ENCODE measurements at regions not wholly inside any gene's neighbourhood (a gene's known extent, or its start where the extent isn't known, plus 50 kb on each side); places are given as distances from the start of the nearest gene placed in this dataset.
"Not testable (repeated sequence)": the region's sequence is repeated elsewhere in the genome, so short reads cannot be mapped to it uniquely, and the experiment has no call there.

- no peak overlapping the region for H3K4me3 ChIP-seq
- peaks cover 29% of the 10 kb centered on the region for H3K4me1 ChIP-seq
- H3K36me3 ChIP-seq = peaks cover 18% of the 10 kb centered on the region; the same call in 1 of the 2 replicates
- no peaks in the 10 kb centered on the region for H3K9me3 ChIP-seq
- H3K9ac ChIP-seq = no peak overlapping the region
- no peaks in the 10 kb centered on the region for H3K27me3 ChIP-seq
- H3K4me2 ChIP-seq = no peak overlapping the region
- H4K20me1 ChIP-seq = peaks cover 15% of the 10 kb centered on the region; the same call in 1 of the 2 replicates
- H3K27ac ChIP-seq = no peak overlapping the region
- TF ChIP-seq Cebpa-rat (IDR thresholded peaks at IDR 0.05) = no peak
These were observed 67.9 kb upstream of the ANTXRL start for GRCh38 chr10:46218921-46219320.

- H3K9me3 ChIP-seq, H3K27me3 ChIP-seq, H3K9ac ChIP-seq, H3K4me3 ChIP-seq: not testable (repeated sequence)
- peaks cover 29% of the 10 kb centered on the region for H3K4me1 ChIP-seq
- peaks cover 24% of the 10 kb centered on the region; the same call in 1 of the 2 replicates for H3K36me3 ChIP-seq
- peaks cover 15% of the 10 kb centered on the region; the same call in 1 of the 2 replicates for H4K20me1 ChIP-seq
- H3K4me2 ChIP-seq = peak overlapping the region; percentile 43
- 0 out of 2 replicates have a peak overlapping the region, but pooled peaks have one; percentile 6 for H3K27ac ChIP-seq
These were observed 67.3 kb upstream of the ANTXRL start for GRCh38 chr10:46219431-46219990.

GRCh38 chr10:46220187-46220586 is 66.6 kb upstream of the ANTXRL start:
- Histone ChIP-seq H3K9ac (no peak overlapping the region), H4K20me1 (peaks cover 15% of the 10 kb centered on the region; the same call in 1 of the 2 replicates), H3K4me3 (no peak overlapping the region), H3K36me3 (peaks cover 24% of the 10 kb centered on the region; the same call in 1 of the 2 replicates), H3K27ac (no peak overlapping the region), H3K9me3 (no peaks in the 10 kb centered on the region), H3K27me3 (no peaks in the 10 kb centered on the region), H3K4me1 (peaks cover 29% of the 10 kb centered on the region), H3K4me2 (peak overlapping the region; percentile 43)
- TF ChIP-seq Cebpa-rat (IDR thresholded peaks at IDR 0.05) = no peak

GRCh38 chr10:46220872-46221538 is 65.8 kb upstream of the ANTXRL start:
- Histone ChIP-seq H3K4me3 (no peak overlapping the region), H3K36me3 (peaks cover 24% of the 10 kb centered on the region; the same call in 1 of the 2 replicates), H4K20me1 (peaks cover 15% of the 10 kb centered on the region; the same call in 1 of the 2 replicates), H3K4me2 (no peak overlapping the region), H3K27ac (no peak overlapping the region), H3K27me3 (no peaks in the 10 kb centered on the region), H3K9me3 (no peaks in the 10 kb centered on the region), H3K4me1 (peaks cover 25% of the 10 kb centered on the region), H3K9ac (no peak overlapping the region)
- no peak for TF ChIP-seq Cebpa-rat (IDR thresholded peaks at IDR 0.05)

GRCh38 chr10:46222364-46222935 is 64.3 kb upstream of the ANTXRL start:
- H3K27me3 ChIP-seq = no peaks in the 10 kb centered on the region
- H3K4me3 ChIP-seq = no peak overlapping the region
- H3K9ac ChIP-seq = no peak overlapping the region
- H3K36me3 ChIP-seq = peaks cover 24% of the 10 kb centered on the region; the same call in 1 of the 2 replicates
- no peak overlapping the region for H3K4me2 ChIP-seq
- peaks cover 36% of the 10 kb centered on the region for H3K4me1 ChIP-seq
- H3K27ac ChIP-seq = no peak overlapping the region
- H3K9me3 ChIP-seq = no peaks in the 10 kb centered on the region
- peaks cover 28% of the 10 kb centered on the region for H4K20me1 ChIP-seq
- no peak for TF ChIP-seq Cebpa-rat (IDR thresholded peaks at IDR 0.05)

GRCh38 chr10:46223064-46223480 is 63.7 kb upstream of the ANTXRL start:
- no peaks in the 10 kb centered on the region for H3K27me3 ChIP-seq
- H3K4me3 ChIP-seq = no peak overlapping the region
- no peaks in the 10 kb centered on the region for H3K9me3 ChIP-seq
- H3K4me2 ChIP-seq = no peak overlapping the region
- TF ChIP-seq Cebpa-rat (IDR thresholded peaks at IDR 0.05) = no peak
- H3K36me3 ChIP-seq = peaks cover 21% of the 10 kb centered on the region; the same call in 1 of the 2 replicates
- H4K20me1 ChIP-seq = peaks cover 34% of the 10 kb centered on the region
- H3K4me1 ChIP-seq = peaks cover 42% of the 10 kb centered on the region
- no peak overlapping the region for H3K9ac ChIP-seq
- no peak overlapping the region for H3K27ac ChIP-seq

- H3K4me2 ChIP-seq = no peak overlapping the region
- H3K36me3 ChIP-seq = peaks cover 17% of the 10 kb centered on the region; the same call in 1 of the 2 replicates
- TF ChIP-seq Cebpa-rat (IDR thresholded peaks at IDR 0.05) = no peak
- no peak overlapping the region for H3K4me3 ChIP-seq
- no peak overlapping the region for H3K27ac ChIP-seq
- H3K9me3 ChIP-seq = no peaks in the 10 kb centered on the region
- no peak overlapping the region for H3K9ac ChIP-seq
- peaks cover 42% of the 10 kb centered on the region for H4K20me1 ChIP-seq
- H3K4me1 ChIP-seq = peaks cover 49% of the 10 kb centered on the region
- no peaks in the 10 kb centered on the region for H3K27me3 ChIP-seq
These were observed 63.0 kb upstream of the ANTXRL start for GRCh38 chr10:46223626-46224413.

GRCh38 chr10:46224414-46224682 is 62.4 kb upstream of the ANTXRL start:
- no peak overlapping the region for H3K9ac ChIP-seq

GRCh38 chr10:46225597-46225996 is 61.2 kb upstream of the ANTXRL start:
- Histone ChIP-seq H3K4me1 (peaks cover 36% of the 10 kb centered on the region), H3K27ac (no peak overlapping the region), H3K9ac (no peak overlapping the region), H4K20me1 (peaks cover 37% of the 10 kb centered on the region), H3K9me3 (0 out of 2 replicates have a peak, but pooled peaks cover under 1% of the 10 kb centered on the region), H3K36me3 (peaks cover 17% of the 10 kb centered on the region; the same call in 1 of the 2 replicates), H3K4me3 (no peak overlapping the region), H3K4me2 (no peak overlapping the region), H3K27me3 (no peaks in the 10 kb centered on the region)
- TF ChIP-seq Cebpa-rat (IDR thresholded peaks at IDR 0.05) = no peak

More at GRCh38 chr10:46224414-46224682, 62.4 kb upstream of the ANTXRL start:
- no peak overlapping the region for H3K4me2 ChIP-seq
- peaks cover 45% of the 10 kb centered on the region for H4K20me1 ChIP-seq
- peaks cover 17% of the 10 kb centered on the region; the same call in 1 of the 2 replicates for H3K36me3 ChIP-seq
- H3K9me3 ChIP-seq = no peaks in the 10 kb centered on the region
- no peak for TF ChIP-seq Cebpa-rat (IDR thresholded peaks at IDR 0.05)
- peaks cover 48% of the 10 kb centered on the region for H3K4me1 ChIP-seq
- H3K27ac ChIP-seq = no peak overlapping the region
- no peak overlapping the region for H3K4me3 ChIP-seq
- no peaks in the 10 kb centered on the region for H3K27me3 ChIP-seq

All from BLaER1 (cell line).